ENCODE measurements at regions not wholly inside any gene's neighbourhood (a gene's known extent, or its start where the extent isn't known, plus 50 kb on each side); places are given as distances from the start of the nearest gene placed in this dataset.

DNA sequence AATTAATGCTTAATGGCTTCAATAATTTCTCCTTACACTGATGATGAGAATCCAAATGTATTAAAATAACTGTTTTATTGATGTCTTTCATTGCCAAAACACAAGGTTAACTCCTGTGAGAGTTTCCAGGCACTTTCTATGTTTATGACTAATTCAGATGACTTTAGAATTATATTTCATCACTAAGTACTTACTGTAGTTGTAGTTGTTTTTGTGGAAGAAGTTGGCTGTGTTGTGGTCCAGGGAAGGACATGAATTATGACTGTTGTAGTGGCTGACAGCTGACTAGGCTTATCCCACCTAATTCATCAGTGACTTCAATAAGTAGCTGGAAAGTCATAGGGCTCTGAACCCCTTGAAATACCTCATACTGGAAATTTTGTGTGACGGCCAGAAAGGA, 254.8 kb downstream of the HGF start:
- no peak for TF ChIP-seq POLR2A (IDR thresholded peaks at IDR 0.05; ENCODE audit: low read depth, low read length)
- no peak for TF ChIP-seq POLR2AphosphoS5 (IDR thresholded peaks at IDR 0.05; ENCODE audit: low read depth, low read length)
- no peak for TF ChIP-seq PAX5 (IDR thresholded peaks at IDR 0.05; ENCODE audit: insufficient read depth, low read length, severe bottlenecking)
- TF ChIP-seq POU2F2 (IDR thresholded peaks at IDR 0.05; ENCODE audit: low read depth, low read length): no peak
- TF ChIP-seq TAF1 (IDR thresholded peaks at IDR 0.05; ENCODE audit: low read depth, low read length): no peak
